SK-N-SH treated with all-trans-retinoic acid at 6 μM for 48 hours (cell line): ENCODE measurements at regions not wholly inside any gene's neighbourhood (a gene's known extent, or its start where the extent isn't known, plus 50 kb on each side); places are given as distances from the start of the nearest gene placed in this dataset.

Experiments used
- ATAC-seq: fragments of 200-7000 bp; cut with Tn5 transposase; 3 replicates; pipeline ENCODE4 v1.9.1; 2020; ENCODE audit warnings: mild to moderate bottlenecking, moderate library complexity
- ARNTL ChIP-seq: fragments of 450-650 bp; formaldehyde crosslinking; IDR thresholded peaks from 2 replicates; pipeline ENCODE4 v1.5.0; 2020; ENCODE audit warnings: low read depth, mild to moderate bottlenecking, moderate library complexity, borderline replicate concordance
- BACH2 ChIP-seq: fragments of 250-450 bp; sonication (Bioruptor Pico); IDR thresholded peaks from 2 replicates; pipeline ENCODE4 v1.9.0; 2021; ENCODE audit warnings: mild to moderate bottlenecking, borderline replicate concordance
- CSDC2 ChIP-seq: fragments of 250-450 bp; sonication (Bioruptor Pico); IDR thresholded peaks from 2 replicates; pipeline ENCODE4 v1.5.0; 2020; ENCODE audit warnings: mild to moderate bottlenecking, moderate library complexity
- CSRNP3 ChIP-seq: fragments of 250-450 bp; sonication (Bioruptor Pico); IDR thresholded peaks from 2 replicates; pipeline ENCODE4 v1.5.1; 2021; ENCODE audit warnings: mild to moderate bottlenecking, moderate library complexity
- ESRRG ChIP-seq: fragments of 250-450 bp; sonication (Bioruptor Pico); IDR thresholded peaks from 2 replicates; pipeline ENCODE4 v1.6.1; 2021; ENCODE audit warnings: mild to moderate bottlenecking
- GLIS3 ChIP-seq: fragments of 250-450 bp; sonication (Bioruptor Pico); IDR thresholded peaks from 2 replicates; pipeline ENCODE4 v1.5.0; 2020; ENCODE audit warnings: mild to moderate bottlenecking, moderate library complexity
- ISL1 ChIP-seq: fragments of 250-450 bp; sonication (Bioruptor Pico); IDR thresholded peaks from 2 replicates; pipeline ENCODE4 v2.1.2; 2022; ENCODE audit warnings: mild to moderate bottlenecking, moderate library complexity
- OSR1 ChIP-seq: fragments of 250-450 bp; sonication (Bioruptor Pico); IDR thresholded peaks from 2 replicates; pipeline ENCODE4 v1.8.0; 2022; ENCODE audit warnings: moderate library complexity, mild to moderate bottlenecking, inconsistent platforms
- POU6F1 ChIP-seq: fragments of 250-450 bp; sonication (Bioruptor Pico); IDR thresholded peaks from 2 replicates; pipeline ENCODE4 v1.8.0; 2021; ENCODE audit warnings: low read depth, mild to moderate bottlenecking, moderate library complexity, borderline replicate concordance
- PPARA ChIP-seq: fragments of 250-450 bp; sonication (Bioruptor Pico); IDR thresholded peaks from 2 replicates; pipeline ENCODE4 v1.5.0; 2020; ENCODE audit warnings: mild to moderate bottlenecking, borderline replicate concordance
- RARB ChIP-seq: fragments of 250-450 bp; sonication (Bioruptor Pico); IDR thresholded peaks from 2 replicates; pipeline ENCODE4 v1.8.0; 2021; ENCODE audit warnings: mild to moderate bottlenecking, moderate library complexity
- SNAI2 ChIP-seq: fragments of 250-450 bp; sonication (Bioruptor Pico); IDR thresholded peaks from 2 replicates; pipeline ENCODE4 v1.5.0; 2020; ENCODE audit warnings: mild to moderate bottlenecking, moderate library complexity
- TCF4 ChIP-seq: fragments of 250-450 bp; sonication (Bioruptor Pico); IDR thresholded peaks from 2 replicates; pipeline ENCODE4 v1.8.0; 2021; ENCODE audit warnings: mild to moderate bottlenecking, moderate library complexity, borderline replicate concordance
- TOX ChIP-seq: fragments of 250-450 bp; sonication (Bioruptor Pico); IDR thresholded peaks from 2 replicates; pipeline ENCODE4 v1.8.0; 2021; ENCODE audit warnings: mild to moderate bottlenecking, moderate library complexity, borderline replicate concordance
- TSHZ2 ChIP-seq: fragments of 250-450 bp; sonication (Bioruptor Pico); IDR thresholded peaks from 2 replicates; pipeline ENCODE4 v1.5.0; 2020; ENCODE audit warnings: mild to moderate bottlenecking, moderate library complexity
- ZC3H10 ChIP-seq: fragments of 250-450 bp; sonication (Bioruptor Pico); IDR thresholded peaks from 2 replicates; pipeline ENCODE4 v1.5.1; 2021; ENCODE audit warnings: mild to moderate bottlenecking, moderate library complexity
- ZFP3 ChIP-seq: fragments of 250-450 bp; sonication (Bioruptor Pico); IDR thresholded peaks from 2 replicates; pipeline ENCODE4 v1.5.0; 2020; ENCODE audit warnings: mild to moderate bottlenecking, moderate library complexity
- ZNF565 ChIP-seq: fragments of 450-650 bp; formaldehyde crosslinking; conservative IDR thresholded peaks from 2 replicates; pipeline ENCODE4 v1.5.0; 2020; ENCODE audit warnings: low read depth, mild to moderate bottlenecking, moderate library complexity
- ZNF8 ChIP-seq: fragments of 450-650 bp; formaldehyde crosslinking; IDR thresholded peaks from 2 replicates; pipeline ENCODE4 v1.5.0; 2020; ENCODE audit warnings: mild to moderate bottlenecking, moderate library complexity
- TF ChIP-seq, protein P1 (sequence below): fragments of 250-450 bp; sonication (Bioruptor Pico); IDR thresholded peaks from 2 replicates; pipeline ENCODE4 v1.8.0; 2020; ENCODE audit warnings: mild to moderate bottlenecking, moderate library complexity, borderline replicate concordance
- TF ChIP-seq, protein P2 (sequence below): fragments of 250-450 bp; sonication (Bioruptor Pico); IDR thresholded peaks from 2 replicates; pipeline ENCODE4 v1.5.1; 2020; ENCODE audit warnings: low read depth, mild to moderate bottlenecking, moderate library complexity

- no peak for ATAC-seq
- TF ChIP-seq, protein P1, sequence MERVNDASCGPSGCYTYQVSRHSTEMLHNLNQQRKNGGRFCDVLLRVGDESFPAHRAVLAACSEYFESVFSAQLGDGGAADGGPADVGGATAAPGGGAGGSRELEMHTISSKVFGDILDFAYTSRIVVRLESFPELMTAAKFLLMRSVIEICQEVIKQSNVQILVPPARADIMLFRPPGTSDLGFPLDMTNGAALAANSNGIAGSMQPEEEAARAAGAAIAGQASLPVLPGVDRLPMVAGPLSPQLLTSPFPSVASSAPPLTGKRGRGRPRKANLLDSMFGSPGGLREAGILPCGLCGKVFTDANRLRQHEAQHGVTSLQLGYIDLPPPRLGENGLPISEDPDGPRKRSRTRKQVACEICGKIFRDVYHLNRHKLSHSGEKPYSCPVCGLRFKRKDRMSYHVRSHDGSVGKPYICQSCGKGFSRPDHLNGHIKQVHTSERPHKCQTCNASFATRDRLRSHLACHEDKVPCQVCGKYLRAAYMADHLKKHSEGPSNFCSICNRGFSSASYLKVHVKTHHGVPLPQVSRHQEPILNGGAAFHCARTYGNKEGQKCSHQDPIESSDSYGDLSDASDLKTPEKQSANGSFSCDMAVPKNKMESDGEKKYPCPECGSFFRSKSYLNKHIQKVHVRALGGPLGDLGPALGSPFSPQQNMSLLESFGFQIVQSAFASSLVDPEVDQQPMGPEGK (CRISPR knock-in tag): no peak
- TF ChIP-seq TOX (CRISPR knock-in tag): no peak
Observed at GRCh38 chr2:103462101-103462500, 700.3 kb downstream of the TMEM182 start.

- no peak for ATAC-seq
- TF ChIP-seq ESRRG (CRISPR knock-in tag) (no peak), TSHZ2 (CRISPR knock-in tag) (no peak), GLIS3 (CRISPR knock-in tag) (no peak), ZNF8 (CRISPR knock-in tag) (no peak), CSRNP3 (CRISPR knock-in tag) (no peak), RARB (CRISPR knock-in tag) (no peak), PPARA (CRISPR knock-in tag) (no peak), ZNF565 (no peak), ZC3H10 (CRISPR knock-in tag) (no peak), CSDC2 (CRISPR knock-in tag) (no peak), ZFP3 (CRISPR knock-in tag) (no peak), BACH2 (CRISPR knock-in tag) (no peak), ARNTL (no peak), OSR1 (no peak), TCF4 (CRISPR knock-in tag) (no peak), SNAI2 (CRISPR knock-in tag) (no peak), TOX (CRISPR knock-in tag) (no peak), ISL1 (CRISPR knock-in tag) (no peak), POU6F1 (CRISPR knock-in tag) (no peak)
- TF ChIP-seq, protein P2, sequence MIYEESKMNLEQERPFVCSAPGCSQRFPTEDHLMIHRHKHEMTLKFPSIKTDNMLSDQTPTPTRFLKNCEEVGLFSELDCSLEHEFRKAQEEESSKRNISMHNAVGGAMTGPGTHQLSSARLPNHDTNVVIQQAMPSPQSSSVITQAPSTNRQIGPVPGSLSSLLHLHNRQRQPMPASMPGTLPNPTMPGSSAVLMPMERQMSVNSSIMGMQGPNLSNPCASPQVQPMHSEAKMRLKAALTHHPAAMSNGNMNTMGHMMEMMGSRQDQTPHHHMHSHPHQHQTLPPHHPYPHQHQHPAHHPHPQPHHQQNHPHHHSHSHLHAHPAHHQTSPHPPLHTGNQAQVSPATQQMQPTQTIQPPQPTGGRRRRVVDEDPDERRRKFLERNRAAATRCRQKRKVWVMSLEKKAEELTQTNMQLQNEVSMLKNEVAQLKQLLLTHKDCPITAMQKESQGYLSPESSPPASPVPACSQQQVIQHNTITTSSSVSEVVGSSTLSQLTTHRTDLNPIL (CRISPR knock-in tag): no peak
Observed at GRCh38 chr2:103462712-103463111, 700.9 kb downstream of the TMEM182 start.

- no peak for ATAC-seq
- TF ChIP-seq ZNF8 (CRISPR knock-in tag) (no peak), ISL1 (CRISPR knock-in tag) (no peak), SNAI2 (CRISPR knock-in tag) (no peak), PPARA (CRISPR knock-in tag) (no peak), RARB (CRISPR knock-in tag) (no peak), POU6F1 (CRISPR knock-in tag) (no peak), TSHZ2 (CRISPR knock-in tag) (no peak), ZNF565 (no peak), CSRNP3 (CRISPR knock-in tag) (no peak)
- TF ChIP-seq, protein P2 (CRISPR knock-in tag): no peak
Observed at GRCh38 chr2:103464831-103465230, 703.0 kb downstream of the TMEM182 start.
